HepG2 (cell line): ENCODE measurements at regions not wholly inside any gene's neighbourhood (a gene's known extent, or its start where the extent isn't known, plus 50 kb on each side); places are given as distances from the start of the nearest gene placed in this dataset.
A peak's percentile ranks its signal among the peaks of the same experiment; 100 is the strongest.

Experiments used
- ATAC-seq: fragments of 200-7000 bp; cut with Tn5 transposase; 3 replicates; pipeline ENCODE4 v1.9.1; 2020; ENCODE audit warnings: mild to moderate bottlenecking, moderate library complexity
- BruUV-seq: library from RNA; stranded (reverse); fragments of 400-500 nt; replicated peaks from 2 replicates; lab custom pipeline; 2021; lab: Mats Ljungman, UMichigan
- CTCF ChIA-PET: fragments of 300-600 bp; formaldehyde crosslinking; extraction: SDS; loops from one replicate; lab custom pipeline; 2021; ENCODE audit warnings: low total read pairs, inconsistent platforms, low intra/inter-chr PET ratio; lab: Yijun Ruan, JAX
- POLR2A ChIA-PET: fragments of 350-600 bp; sonication (Branson Sonifier 250); formaldehyde crosslinking; loops from one replicate; lab custom pipeline; 2020; ENCODE audit warnings: antibody characterized with exemption, inconsistent platforms; lab: Yijun Ruan, JAX
- DNase-seq: peaks from one replicate; pipeline ENCODE4 v3.0.0-alpha.2; 2015; ENCODE audit warnings: low spot score
- FAIRE-seq: peaks from 3 replicates; lab custom pipeline; 2011; peaks lifted over from hg19 to GRCh38; lab: Jason Lieb, UNC
- H2AFZ ChIP-seq: one replicate; pipeline ENCODE4 v1.6.1; 2011; ENCODE audit warnings: low read length, inconsistent platforms
- H3K27ac ChIP-seq: fragments of 300-600 bp; 3 replicates; pipeline ENCODE4 v1.8.0; 2011; ENCODE audit warnings: mixed run types, mild to moderate bottlenecking, mixed read lengths, low read length, inconsistent platforms; ENCODE audit not compliant: insufficient read depth; ENCODE audit errors: extremely low read length
- H3K27me3 ChIP-seq, 2 experiments: fragments of 200-600 bp in 1 of 2; 2 replicates in 1 of 2; 3 replicates in 1 of 2; pipeline versions ENCODE4 v1.6.0 to v1.8.0; 2011; ENCODE audit warnings: low read length in 2 of 2, mild to moderate bottlenecking in 2 of 2, moderate library complexity in 2 of 2, inconsistent platforms in 1 of 2; ENCODE audit not compliant: insufficient read depth in 2 of 2, control insufficient read depth in 1 of 2
- H3K36me3 ChIP-seq, 2 experiments: fragments of 200-600 bp in 1 of 2; replicated peaks in 1 of 2; 2 replicates in 1 of 2; 3 replicates in 1 of 2; pipeline versions ENCODE4 v1.5.1 to v1.8.0; 2011; ENCODE audit warnings: low read length in 2 of 2, inconsistent platforms in 1 of 2; ENCODE audit not compliant: insufficient read depth in 2 of 2, control insufficient read depth in 1 of 2
- H3K4me1 ChIP-seq: 2 replicates; pipeline ENCODE4 v1.5.1; 2012; ENCODE audit warnings: low read length, inconsistent platforms; ENCODE audit not compliant: insufficient read depth
- H3K4me2 ChIP-seq: 2 replicates; pipeline ENCODE4 v1.6.0; 2011; ENCODE audit warnings: low read depth, low read length, inconsistent platforms
- H3K4me3 ChIP-seq, 3 experiments: fragments of 200-600 bp in 1 of 3; sonication (generic), shearing (Covaris generic) in 1 of 3; replicated peaks in 1 of 3; 2 replicates each; pipeline ENCODE4 v1.5.1; 2011 to 2016; ENCODE audit warnings: low read length in 3 of 3, inconsistent platforms in 2 of 3, low read depth in 2 of 3, mild to moderate bottlenecking in 2 of 3, control low read depth in 1 of 3, mixed read lengths in 1 of 3; ENCODE audit not compliant: insufficient read depth in 1 of 3
- H3K79me2 ChIP-seq: one replicate; pipeline ENCODE4 v1.6.1; 2011; ENCODE audit warnings: low read length, inconsistent platforms; ENCODE audit not compliant: insufficient read depth
- H3K9ac ChIP-seq: 2 replicates; pipeline ENCODE4 v1.6.0; 2011; ENCODE audit warnings: mild to moderate bottlenecking, low read depth, low read length, inconsistent platforms; ENCODE audit not compliant: insufficient read depth
- H3K9me3 ChIP-seq: 2 replicates; pipeline ENCODE4 v1.5.1; 2012; ENCODE audit warnings: mild to moderate bottlenecking, low read length
- H4K20me1 ChIP-seq: 2 replicates; pipeline ENCODE4 v1.6.0; 2011; ENCODE audit warnings: inconsistent platforms, mild to moderate bottlenecking, low read length, moderate library complexity; ENCODE audit not compliant: insufficient read depth
- HNF1B ChIP-seq: sonication (generic); formaldehyde crosslinking; IDR thresholded peaks from 2 replicates; pipeline ENCODE4 v1.5.1; 2020; ENCODE audit warnings: mild to moderate bottlenecking, moderate library complexity, missing genetic modification reagents
- IRF9 ChIP-seq: sonication (generic); formaldehyde crosslinking; IDR thresholded peaks from 2 replicates; pipeline ENCODE4 v1.8.0; 2022; ENCODE audit warnings: missing genetic modification reagents, mild to moderate bottlenecking, borderline replicate concordance
- MAFK ChIP-seq, 2 experiments: IDR thresholded peaks in 1 of 2; conservative IDR thresholded peaks in 1 of 2; 2 replicates each; pipeline ENCODE4 v1.6.1; 2011; ENCODE audit warnings: improper control_type of control experiment in 2 of 2, low read length in 2 of 2
- MBD4 ChIP-seq: IDR thresholded peaks from 2 replicates; pipeline ENCODE4 v1.6.1; 2012; ENCODE audit warnings: low read length, inconsistent platforms, borderline replicate concordance
- MED13 ChIP-seq: sonication (generic); formaldehyde crosslinking; IDR thresholded peaks from 2 replicates; pipeline ENCODE4 v1.5.0; 2020; ENCODE audit warnings: missing genetic modification reagents
- MTERF4 ChIP-seq: sonication (generic); formaldehyde crosslinking; IDR thresholded peaks from 2 replicates; pipeline ENCODE4 v1.8.0; 2023; ENCODE audit warnings: mild to moderate bottlenecking, missing genetic modification reagents
- NRL ChIP-seq: sonication (generic); formaldehyde crosslinking; IDR thresholded peaks from 2 replicates; pipeline ENCODE4 v1.5.0; 2020; ENCODE audit warnings: missing genetic modification reagents, mild to moderate bottlenecking, moderate library complexity, borderline replicate concordance
- PCBP1 ChIP-seq: fragments of 200-400 bp; formaldehyde crosslinking; IDR thresholded peaks from 2 replicates; pipeline ENCODE4 v1.6.1; 2017; ENCODE audit warnings: mild to moderate bottlenecking, low read depth, low read length, borderline replicate concordance
- PHB2 ChIP-seq: fragments of 450-650 bp; IDR thresholded peaks from 2 replicates; pipeline ENCODE4 v1.6.1; 2018; ENCODE audit not compliant: partially characterized antibody
- PITX1 ChIP-seq: sonication (generic); formaldehyde crosslinking; IDR thresholded peaks from 2 replicates; pipeline ENCODE4 v1.5.1; 2020; ENCODE audit warnings: mild to moderate bottlenecking, missing genetic modification reagents
- ZNF432 ChIP-seq: sonication (generic); formaldehyde crosslinking; IDR thresholded peaks from 2 replicates; pipeline ENCODE4 v1.5.0; 2020; ENCODE audit warnings: missing genetic modification reagents, mild to moderate bottlenecking, borderline replicate concordance
- WGBS: methylation state at CpG from one replicate; pipeline ENCODE4 v1.1.6; 2017; ENCODE audit warnings: low lambda C conversion rate; 5-methylcytosine and 5-hydroxymethylcytosine counted together
- in situ Hi-C: cut with HindIII; loops from 2 replicates; pipeline ENCODE4 v1.10.0; 2017; ENCODE audit warnings: low pct_unique_long_range_greater_than_20kb; ENCODE audit not compliant: extremely low pct_ligation_motif_present
- intact Hi-C: fragments of 100-400 bp; cut with micrococcal nuclease; formaldehyde crosslinking; loops from one replicate; pipeline ENCODE4 v1.10.0; 2022; ENCODE audit not compliant: unreplicated experiment
- TF ChIP-seq, protein P1 (sequence below): IDR thresholded peaks from 2 replicates; pipeline ENCODE4 v1.6.1; 2016; ENCODE audit warnings: low read depth

DNA sequence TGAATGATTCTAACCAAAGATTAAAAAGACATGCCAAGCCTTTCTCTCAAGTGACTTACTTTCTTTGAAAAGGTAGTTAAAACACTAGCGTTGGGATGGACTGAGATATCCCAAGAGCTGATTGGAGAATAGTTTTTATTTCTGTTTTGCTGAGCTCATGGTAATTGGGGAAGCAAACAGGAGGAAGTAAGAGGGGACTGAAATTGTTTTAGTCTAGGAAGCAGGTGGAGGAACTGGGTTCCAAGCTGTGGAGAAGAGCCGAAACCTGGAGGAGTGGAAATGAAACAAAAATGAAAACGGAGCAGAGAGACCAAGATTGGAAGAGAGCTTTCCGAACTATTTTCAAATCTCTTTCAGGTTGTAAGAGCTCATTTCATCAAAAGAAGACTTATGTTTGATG is 59.9 kb upstream of the TENT5A start:
- Histone ChIP-seq H4K20me1 (no peaks in the 10 kb centered on the region), H3K9me3 (no peaks in the 10 kb centered on the region), H3K27me3 (no peaks in the 10 kb centered on the region), H3K27ac (no peak overlapping the region), H3K4me3 (no peak overlapping the region), H3K9ac (no peak overlapping the region), H3K36me3 (no peaks in the 10 kb centered on the region), H3K4me2 (no peak overlapping the region), H3K4me1 (peaks cover 47% of the 10 kb centered on the region), H3K79me2 (no peaks in the 10 kb centered on the region), H2AFZ (no peak overlapping the region)
- intact Hi-C loops (no loop called here), in situ Hi-C loops (no loop called here)
- ChIA-PET CTCF (no interaction called here), POLR2A (no interaction called here)
- TF ChIP-seq MAFK (conservative IDR thresholded peaks at IDR 0.05 in 1 of 2, IDR thresholded peaks at IDR 0.05 in 1 of 2; ENCODE audit: low read length in 2 of 2) = peak in 1 of 2 experiments; percentile 23; a peak in 2 of 4 replicates
- no peak for TF ChIP-seq IRF9 (CRISPR knock-in tag)
- no peak for DNase-seq
- 80% methylated on average over 4 of the region's 4 CpGs for WGBS
- ATAC-seq = no peak
- no peak for FAIRE-seq
- no TSS peak for BruUV-seq

GRCh38 chr6:81808851-81809570 is 56.5 kb upstream of the TENT5A start:
- Histone ChIP-seq H2AFZ (no peak overlapping the region), H3K4me1 (peaks cover 30% of the 10 kb centered on the region), H4K20me1 (no peaks in the 10 kb centered on the region), H3K27me3 (no peaks in the 10 kb centered on the region), H3K9me3 (no peaks in the 10 kb centered on the region), H3K79me2 (no peaks in the 10 kb centered on the region), H3K9ac (no peak overlapping the region), H3K36me3 (no peaks in the 10 kb centered on the region), H3K4me3 (no peak overlapping the region), H3K4me2 (no peak overlapping the region), H3K27ac (no peak overlapping the region)
- WGBS = 78% methylated on average over 6 of the region's 6 CpGs
- BruUV-seq = no TSS peak
- in situ Hi-C loops (no loop called here), intact Hi-C loops (loop anchor here (5.0 kb wide), 2 partner anchors 37 to 57 kb away; partner anchors contain the start of gene TENT5A)
- ATAC-seq (no peak), DNase-seq (no peak), FAIRE-seq (no peak)
- TF ChIP-seq NRL (CRISPR knock-in tag) = no peak
- TF ChIP-seq MED13 (CRISPR knock-in tag) = no peak
- TF ChIP-seq, protein P1, sequence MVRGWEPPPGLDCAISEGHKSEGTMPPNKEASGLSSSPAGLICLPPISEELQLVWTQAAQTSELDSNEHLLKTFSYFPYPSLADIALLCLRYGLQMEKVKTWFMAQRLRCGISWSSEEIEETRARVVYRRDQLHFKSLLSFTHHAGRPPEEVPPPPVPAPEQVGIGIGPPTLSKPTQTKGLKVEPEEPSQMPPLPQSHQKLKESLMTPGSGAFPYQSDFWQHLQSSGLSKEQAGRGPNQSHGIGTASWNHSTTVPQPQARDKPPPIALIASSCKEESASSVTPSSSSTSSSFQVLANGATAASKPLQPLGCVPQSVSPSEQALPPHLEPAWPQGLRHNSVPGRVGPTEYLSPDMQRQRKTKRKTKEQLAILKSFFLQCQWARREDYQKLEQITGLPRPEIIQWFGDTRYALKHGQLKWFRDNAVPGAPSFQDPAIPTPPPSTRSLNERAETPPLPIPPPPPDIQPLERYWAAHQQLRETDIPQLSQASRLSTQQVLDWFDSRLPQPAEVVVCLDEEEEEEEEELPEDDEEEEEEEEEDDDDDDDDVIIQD (CRISPR knock-in tag) = no peak
- TF ChIP-seq PCBP1 = no peak
- no peak for TF ChIP-seq PITX1 (CRISPR knock-in tag)
- TF ChIP-seq ZNF432 = no peak
- no peak for TF ChIP-seq HNF1B (CRISPR knock-in tag)
- TF ChIP-seq MBD4 = no peak
- no peak for TF ChIP-seq PHB2
- no peak for TF ChIP-seq MTERF4 (CRISPR knock-in tag)
- ChIA-PET POLR2A (no interaction called here), CTCF (no interaction called here)
